Glutamatergic neuron (in vitro differentiated cells): ENCODE measurements at regions not wholly inside any gene's neighbourhood (a gene's known extent, or its start where the extent isn't known, plus 50 kb on each side); places are given as distances from the start of the nearest gene placed in this dataset.

Experiments
- DNase-seq: peaks from one replicate; pipeline ENCODE4 v3.0.0; 2022
- H3K27ac Mint-ChIP-seq: one replicate; pipeline ENCODE4 v1.8.0; 2020; ENCODE audit warnings: mild to moderate bottlenecking, mixed read lengths, inconsistent platforms; ENCODE audit not compliant: unreplicated experiment
- H3K27me3 Mint-ChIP-seq: one replicate; pipeline ENCODE4 v1.8.0; 2020; ENCODE audit warnings: mild to moderate bottlenecking, moderate library complexity, mixed read lengths, inconsistent platforms; ENCODE audit not compliant: unreplicated experiment
- H3K36me3 Mint-ChIP-seq: one replicate; pipeline ENCODE4 v1.8.0; 2020; ENCODE audit warnings: mild to moderate bottlenecking, mixed read lengths, inconsistent platforms; ENCODE audit not compliant: unreplicated experiment
- H3K4me1 Mint-ChIP-seq: one replicate; pipeline ENCODE4 v1.8.0; 2020; ENCODE audit warnings: mild to moderate bottlenecking, low read depth, mixed read lengths, inconsistent platforms; ENCODE audit not compliant: unreplicated experiment
- H3K4me3 Mint-ChIP-seq: one replicate; pipeline ENCODE4 v1.8.0; 2020; ENCODE audit warnings: mild to moderate bottlenecking, mixed read lengths, inconsistent platforms; ENCODE audit not compliant: unreplicated experiment
- H3K9me3 Mint-ChIP-seq: one replicate; pipeline ENCODE4 v1.8.0; 2020; ENCODE audit warnings: mild to moderate bottlenecking, moderate library complexity, mixed read lengths, inconsistent platforms; ENCODE audit not compliant: unreplicated experiment
- TF ChIP-seq, protein P1 (sequence below): fragments of 200-600 bp; sonication (generic); IDR thresholded peaks from one replicate; pipeline ENCODE4 v1.5.0; 2021; ENCODE audit not compliant: partially characterized antibody, unreplicated experiment

DNA sequence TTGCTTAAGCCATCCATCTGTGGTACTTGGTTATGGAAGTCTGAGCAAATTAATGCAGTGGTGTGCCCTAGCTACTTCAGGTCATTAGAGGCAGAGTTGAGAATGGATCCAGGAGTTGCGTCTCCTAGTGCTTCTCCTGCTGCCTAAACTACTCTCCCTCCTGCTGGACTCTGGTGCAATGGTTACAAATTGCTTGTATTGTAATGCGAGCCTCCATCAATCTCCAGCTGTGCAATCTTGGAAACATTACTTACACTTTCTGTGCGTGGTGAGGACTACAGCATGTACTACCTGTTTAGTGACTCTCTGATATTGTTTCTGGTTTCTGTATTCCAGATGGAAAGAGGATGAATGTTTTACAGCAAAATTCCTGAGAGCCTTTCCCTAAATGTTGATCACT lies 119.0 kb upstream of the CYRIA start:
- no peaks in the 10 kb centered on the region for H3K9me3 Mint-ChIP-seq
- H3K27me3 Mint-ChIP-seq: peaks cover 2% of the 10 kb centered on the region
- no peaks in the 10 kb centered on the region for H3K36me3 Mint-ChIP-seq
- TF ChIP-seq, protein P1, sequence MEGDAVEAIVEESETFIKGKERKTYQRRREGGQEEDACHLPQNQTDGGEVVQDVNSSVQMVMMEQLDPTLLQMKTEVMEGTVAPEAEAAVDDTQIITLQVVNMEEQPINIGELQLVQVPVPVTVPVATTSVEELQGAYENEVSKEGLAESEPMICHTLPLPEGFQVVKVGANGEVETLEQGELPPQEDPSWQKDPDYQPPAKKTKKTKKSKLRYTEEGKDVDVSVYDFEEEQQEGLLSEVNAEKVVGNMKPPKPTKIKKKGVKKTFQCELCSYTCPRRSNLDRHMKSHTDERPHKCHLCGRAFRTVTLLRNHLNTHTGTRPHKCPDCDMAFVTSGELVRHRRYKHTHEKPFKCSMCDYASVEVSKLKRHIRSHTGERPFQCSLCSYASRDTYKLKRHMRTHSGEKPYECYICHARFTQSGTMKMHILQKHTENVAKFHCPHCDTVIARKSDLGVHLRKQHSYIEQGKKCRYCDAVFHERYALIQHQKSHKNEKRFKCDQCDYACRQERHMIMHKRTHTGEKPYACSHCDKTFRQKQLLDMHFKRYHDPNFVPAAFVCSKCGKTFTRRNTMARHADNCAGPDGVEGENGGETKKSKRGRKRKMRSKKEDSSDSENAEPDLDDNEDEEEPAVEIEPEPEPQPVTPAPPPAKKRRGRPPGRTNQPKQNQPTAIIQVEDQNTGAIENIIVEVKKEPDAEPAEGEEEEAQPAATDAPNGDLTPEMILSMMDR: no peak
- no peak overlapping the region for H3K27ac Mint-ChIP-seq
- no peak overlapping the region for H3K4me3 Mint-ChIP-seq
- DNase-seq: no peak
- H3K4me1 Mint-ChIP-seq: no peaks in the 10 kb centered on the region

DNA sequence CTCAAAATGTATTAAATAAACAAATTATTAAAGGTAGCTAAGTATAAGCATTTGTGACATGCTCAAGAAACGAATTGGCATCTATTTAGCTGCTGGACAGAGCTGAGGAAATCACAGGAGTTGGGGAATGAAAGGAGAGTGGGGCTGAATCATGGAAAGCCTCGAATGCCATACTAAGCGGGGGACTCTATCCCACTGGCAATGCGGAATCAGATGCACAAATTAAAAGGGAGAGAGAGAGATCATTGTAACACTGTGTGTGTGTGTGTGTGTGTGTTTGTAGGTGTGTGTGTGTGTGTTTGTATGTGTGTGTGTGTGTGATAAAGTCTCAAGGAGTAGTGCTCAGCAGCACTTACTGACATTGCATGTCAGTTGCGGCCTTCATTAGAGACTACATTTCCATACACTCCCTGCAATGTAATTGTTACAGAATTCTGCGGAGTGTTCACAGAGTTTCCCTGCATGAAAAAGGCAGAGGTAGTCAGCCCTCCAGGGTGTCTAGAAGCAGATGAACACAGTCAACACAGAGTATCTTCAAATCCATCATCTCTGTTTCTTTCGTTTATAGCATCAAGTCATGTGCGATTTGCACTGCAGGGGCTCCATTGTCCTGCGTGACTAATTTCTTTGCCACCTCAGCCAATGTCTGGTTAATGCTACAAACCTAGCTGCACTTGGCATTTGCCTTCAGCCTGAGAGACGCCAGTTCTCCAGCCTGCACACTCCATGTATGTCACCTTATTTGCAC lies 111.7 kb upstream of the CYRIA start:
- Mint-ChIP-seq H3K4me1 (peaks cover 4% of the 10 kb centered on the region), H3K27ac (no peak overlapping the region), H3K36me3 (no peaks in the 10 kb centered on the region), H3K27me3 (no peaks in the 10 kb centered on the region), H3K4me3 (no peak overlapping the region), H3K9me3 (peaks cover 2% of the 10 kb centered on the region)
- DNase-seq: no peak
- TF ChIP-seq, protein P1: no peak

GRCh38 chr2:16775899-16776231 lies 110.2 kb upstream of the CYRIA start:
- Mint-ChIP-seq H3K4me3 (no peak overlapping the region), H3K9me3 (peaks cover 2% of the 10 kb centered on the region), H3K4me1 (peaks cover 5% of the 10 kb centered on the region), H3K36me3 (no peaks in the 10 kb centered on the region), H3K27ac (no peak overlapping the region), H3K27me3 (no peaks in the 10 kb centered on the region)
- TF ChIP-seq, protein P1: no peak
- no peak for DNase-seq

GRCh38 chr2:16774980-16775898 lies 109.6 kb upstream of the CYRIA start:
- Mint-ChIP-seq H3K27ac (no peak overlapping the region), H3K4me3 (no peak overlapping the region), H3K4me1 (peaks cover 5% of the 10 kb centered on the region), H3K27me3 (no peaks in the 10 kb centered on the region), H3K9me3 (peaks cover 2% of the 10 kb centered on the region), H3K36me3 (no peaks in the 10 kb centered on the region)
- peak; percentile 51 for DNase-seq
- TF ChIP-seq, protein P1: peak; percentile 11

DNA sequence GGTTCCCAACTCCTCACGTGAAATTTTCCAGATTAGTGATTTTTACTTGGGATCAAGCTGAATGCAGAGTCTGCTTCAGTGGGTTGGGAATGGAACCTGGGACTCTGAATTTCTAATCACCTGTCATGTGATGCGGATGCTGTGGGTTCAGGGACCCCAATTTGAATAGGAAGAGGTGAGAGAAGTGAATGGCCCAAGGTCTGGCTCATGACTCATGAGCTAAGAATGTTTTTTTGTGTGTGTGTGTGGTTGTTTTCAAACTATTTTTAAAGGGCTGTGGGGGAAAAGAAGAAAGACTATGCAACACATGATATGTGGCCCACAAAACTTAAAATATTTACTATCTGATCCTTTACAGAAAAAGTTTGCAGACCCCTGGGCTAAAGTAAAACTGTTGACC lies 108.5 kb upstream of the CYRIA start:
- Mint-ChIP-seq H3K27ac (no peak overlapping the region), H3K9me3 (peaks cover 2% of the 10 kb centered on the region), H3K36me3 (no peaks in the 10 kb centered on the region), H3K27me3 (no peaks in the 10 kb centered on the region), H3K4me1 (peaks cover 5% of the 10 kb centered on the region), H3K4me3 (no peak overlapping the region)
- DNase-seq: no peak
- TF ChIP-seq, protein P1: no peak
